Activated CD4-positive, alpha-beta memory T cell treated with anti-CD3 and anti-CD28 coated beads, Interleukin-2, amount 10 ng/mL, durations not matched to agents 7 days and 5 days (primary cell): ENCODE measurements at regions not wholly inside any gene's neighbourhood (a gene's known extent, or its start where the extent isn't known, plus 50 kb on each side); places are given as distances from the start of the nearest gene placed in this dataset.

ENCODE experiments used
- CTCF ChIA-PET: fragments of 350-600 bp; sonication (Branson Sonifier 250); formaldehyde crosslinking; loops from one replicate; lab custom pipeline; 2021; ENCODE audit warnings: antibody characterized with exemption, inconsistent platforms; lab: Charles Lee
- POLR2A ChIA-PET: fragments of 350-600 bp; sonication (Branson Sonifier 250); formaldehyde crosslinking; loops from one replicate; lab custom pipeline; 2021; ENCODE audit warnings: antibody characterized with exemption; lab: Charles Lee
- DNase-seq: peaks from one replicate; pipeline ENCODE4 v3.0.0-alpha.2; 2020
- H3K27ac Mint-ChIP-seq: one replicate; pipeline ENCODE4 v1.8.0; 2021; ENCODE audit warnings: mild to moderate bottlenecking, mixed read lengths
- H3K27me3 Mint-ChIP-seq: one replicate; pipeline ENCODE4 v1.8.0; 2021; ENCODE audit warnings: mixed read lengths
- H3K36me3 Mint-ChIP-seq: one replicate; pipeline ENCODE4 v1.8.0; 2021; ENCODE audit warnings: low read depth, mixed read lengths
- H3K4me1 Mint-ChIP-seq: one replicate; pipeline ENCODE4 v1.8.0; 2021; ENCODE audit warnings: mixed read lengths
- H3K4me3 Mint-ChIP-seq: one replicate; pipeline ENCODE4 v1.8.0; 2021; ENCODE audit warnings: mild to moderate bottlenecking, mixed read lengths
- H3K9me3 Mint-ChIP-seq: one replicate; pipeline ENCODE4 v1.8.0; 2021; ENCODE audit warnings: mixed read lengths

DNA sequence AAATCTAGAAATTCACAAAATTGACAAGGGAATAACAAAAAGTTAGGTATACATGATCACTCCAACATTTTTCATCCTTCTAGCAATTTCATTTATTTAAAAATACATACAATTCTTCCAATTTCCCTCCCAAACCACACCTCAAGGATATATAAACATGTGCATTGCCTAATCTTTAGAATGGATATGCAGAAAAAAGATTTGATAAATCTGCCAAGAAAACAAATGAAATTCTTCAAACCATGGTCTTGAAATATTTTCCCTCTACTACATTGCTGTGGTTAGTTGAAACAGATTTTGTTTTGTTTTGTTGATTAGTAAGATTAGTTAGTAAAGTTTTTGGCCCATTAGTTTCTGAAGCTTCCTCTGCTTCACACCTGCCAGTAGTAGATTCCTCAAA is 703.3 kb upstream of the CCDC179 start:
- Mint-ChIP-seq H3K27me3 (no peaks in the 10 kb centered on the region), H3K27ac (no peak overlapping the region), H3K36me3 (no peaks in the 10 kb centered on the region), H3K9me3 (peaks cover 7% of the 10 kb centered on the region), H3K4me3 (no peak overlapping the region), H3K4me1 (no peaks in the 10 kb centered on the region)
- ChIA-PET POLR2A (no interaction called here), CTCF (no interaction called here)
- no peak for DNase-seq

DNA sequence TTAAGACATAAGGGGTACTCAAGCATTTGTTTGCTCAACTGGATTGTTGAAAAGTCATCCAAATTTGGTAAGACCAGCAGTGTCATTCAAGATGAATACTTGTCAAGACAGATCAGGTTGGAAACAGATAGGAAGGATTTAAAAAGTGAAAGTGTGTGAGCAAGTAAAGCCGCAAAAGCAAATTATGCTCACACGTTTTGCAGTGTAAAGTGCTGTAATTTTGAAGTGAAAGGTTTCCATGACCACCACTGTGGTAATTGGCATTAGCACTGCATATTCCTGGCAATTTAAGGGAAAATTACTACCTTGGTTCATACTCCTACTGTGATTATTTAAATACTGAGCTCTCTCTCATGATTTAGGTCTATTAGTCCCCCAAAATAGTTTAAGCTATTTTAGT is 704.1 kb upstream of the CCDC179 start:
- ChIA-PET POLR2A (no interaction called here), CTCF (no interaction called here)
- Mint-ChIP-seq H3K4me3 (no peak overlapping the region), H3K4me1 (no peaks in the 10 kb centered on the region), H3K27me3 (no peaks in the 10 kb centered on the region), H3K27ac (no peak overlapping the region), H3K36me3 (no peaks in the 10 kb centered on the region), H3K9me3 (peaks cover 7% of the 10 kb centered on the region)
- DNase-seq, result no peak

DNA sequence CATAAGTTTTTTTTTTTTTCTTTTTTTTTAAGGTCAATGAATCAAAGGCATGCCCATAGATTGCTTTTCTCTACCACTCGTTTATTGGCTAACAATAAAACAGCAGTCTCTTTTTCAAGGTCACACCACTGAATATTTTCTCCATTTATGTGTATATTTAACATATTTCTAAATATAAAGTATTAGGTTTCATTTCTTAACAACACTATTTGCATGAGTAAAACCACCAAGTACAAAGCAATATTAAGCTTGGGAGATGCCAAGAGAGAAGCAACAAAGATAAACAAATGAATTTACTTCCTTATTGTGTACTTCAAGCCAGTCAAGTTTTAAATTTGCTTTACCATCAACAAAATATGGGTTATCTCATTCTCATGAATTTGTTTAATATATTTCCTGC is 708.9 kb upstream of the CCDC179 start:
- POLR2A ChIA-PET, result no interaction called here

DNA sequence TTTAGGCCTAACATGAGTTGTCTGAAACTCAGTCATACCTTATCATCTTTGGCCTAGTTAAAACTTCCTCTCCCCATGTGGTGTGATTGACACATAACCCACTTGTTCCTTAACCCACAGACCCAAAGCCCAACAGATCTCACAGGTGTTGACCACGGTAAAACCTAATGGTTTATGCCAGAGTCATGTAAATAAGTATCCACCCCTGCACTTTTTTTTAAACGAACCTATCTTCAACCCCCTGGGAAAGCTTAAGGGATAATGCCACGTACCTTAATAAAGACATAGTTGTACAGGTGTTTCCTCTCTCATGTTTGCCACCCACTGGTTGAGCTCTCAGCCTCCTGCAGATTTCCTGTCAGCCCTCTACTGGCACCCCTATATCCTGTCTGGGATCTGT is 709.3 kb upstream of the CCDC179 start:
- Mint-ChIP-seq H3K27ac (no peak overlapping the region), H3K4me1 (no peaks in the 10 kb centered on the region), H3K27me3 (no peaks in the 10 kb centered on the region), H3K4me3 (no peak overlapping the region), H3K36me3 (no peaks in the 10 kb centered on the region), H3K9me3 (peaks cover 5% of the 10 kb centered on the region)
- ChIA-PET CTCF (no interaction called here), POLR2A (no interaction called here)
- DNase-seq, result no peak

More for the DNA sequence above, 708.9 kb upstream of the CCDC179 start:
- no peaks in the 10 kb centered on the region for H3K4me1 Mint-ChIP-seq
- H3K27ac Mint-ChIP-seq, result no peak overlapping the region
- no peak for DNase-seq
- CTCF ChIA-PET, result no interaction called here
- H3K4me3 Mint-ChIP-seq, result no peak overlapping the region
- peaks cover 5% of the 10 kb centered on the region for H3K9me3 Mint-ChIP-seq
- no peaks in the 10 kb centered on the region for H3K36me3 Mint-ChIP-seq
- no peaks in the 10 kb centered on the region for H3K27me3 Mint-ChIP-seq

DNA sequence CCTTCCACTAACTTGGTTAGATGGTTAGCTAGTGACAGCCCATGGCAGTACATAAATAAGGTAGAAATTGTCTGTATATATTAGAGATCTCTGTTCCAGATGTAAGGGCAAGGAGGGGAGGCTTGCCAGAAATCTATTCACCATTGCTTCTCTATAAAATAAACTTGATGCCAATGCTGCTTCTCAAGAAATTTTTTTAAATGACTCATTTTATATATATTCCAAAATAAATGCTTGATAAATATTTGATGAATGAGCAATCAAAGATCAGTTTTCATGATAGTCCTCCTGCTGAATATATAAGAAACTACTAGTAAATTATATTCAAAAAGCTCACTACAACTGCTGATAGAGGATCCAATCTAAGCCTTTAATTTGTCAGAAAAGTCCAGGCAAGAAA is 710.6 kb upstream of the CCDC179 start:
- CTCF ChIA-PET, result no interaction called here

DNA sequence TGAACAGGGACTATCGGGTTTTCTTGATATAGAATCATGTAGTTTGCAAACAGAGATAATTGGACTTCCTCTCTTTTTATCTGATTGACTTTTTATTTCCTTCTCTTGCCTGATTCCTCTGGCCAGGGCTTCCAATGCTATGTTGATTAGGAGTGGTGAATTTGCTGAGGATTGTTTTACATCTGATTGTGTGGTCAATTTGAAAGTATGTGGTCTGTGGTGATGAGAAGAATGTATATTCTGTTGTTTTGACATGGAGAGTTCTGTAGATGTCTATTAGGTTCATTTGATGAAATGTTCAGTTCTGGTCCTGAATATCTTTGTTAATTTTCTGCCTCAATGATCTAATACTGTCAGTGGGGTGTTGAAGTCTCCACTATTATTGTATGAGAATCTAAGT is 713.2 kb upstream of the CCDC179 start:
- no peak for DNase-seq
- H3K27me3 Mint-ChIP-seq, result no peaks in the 10 kb centered on the region
- ChIA-PET POLR2A (no interaction called here), CTCF (no interaction called here)
- no peaks in the 10 kb centered on the region for H3K9me3 Mint-ChIP-seq
- H3K4me1 Mint-ChIP-seq, result no peaks in the 10 kb centered on the region
- no peak overlapping the region for H3K4me3 Mint-ChIP-seq
- no peaks in the 10 kb centered on the region for H3K36me3 Mint-ChIP-seq
- no peak overlapping the region for H3K27ac Mint-ChIP-seq

More for the DNA sequence above, 710.6 kb upstream of the CCDC179 start:
- POLR2A ChIA-PET, result no interaction called here
- Mint-ChIP-seq H3K4me1 (no peaks in the 10 kb centered on the region), H3K27ac (no peak overlapping the region), H3K36me3 (no peaks in the 10 kb centered on the region), H3K27me3 (no peaks in the 10 kb centered on the region), H3K4me3 (no peak overlapping the region), H3K9me3 (no peaks in the 10 kb centered on the region)
- DNase-seq, result no peak

DNA sequence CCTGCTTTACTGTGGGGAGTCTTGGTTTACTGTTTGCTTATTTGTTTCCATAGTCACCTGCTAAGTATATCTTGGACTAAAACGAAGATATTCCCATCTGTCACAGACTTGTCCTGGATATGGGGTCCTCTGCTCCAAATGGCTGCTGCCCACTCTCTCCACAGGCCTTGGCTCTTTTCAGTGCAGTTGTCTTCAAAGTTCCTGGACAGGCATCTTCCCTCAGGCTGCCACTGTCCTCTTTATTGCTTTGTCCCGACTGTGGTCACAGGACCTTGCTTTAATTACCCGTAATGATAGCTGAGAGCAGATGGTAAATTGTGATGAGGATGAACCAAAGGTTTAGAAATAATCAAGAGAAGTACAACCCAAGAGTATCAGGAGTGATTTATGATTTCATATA is 713.9 kb upstream of the CCDC179 start:
- Mint-ChIP-seq H3K36me3 (no peaks in the 10 kb centered on the region), H3K4me3 (no peak overlapping the region), H3K27me3 (no peaks in the 10 kb centered on the region), H3K9me3 (no peaks in the 10 kb centered on the region), H3K4me1 (no peaks in the 10 kb centered on the region), H3K27ac (no peak overlapping the region)
- POLR2A ChIA-PET, result no interaction called here
- CTCF ChIA-PET, result no interaction called here
- DNase-seq, result no peak

DNA sequence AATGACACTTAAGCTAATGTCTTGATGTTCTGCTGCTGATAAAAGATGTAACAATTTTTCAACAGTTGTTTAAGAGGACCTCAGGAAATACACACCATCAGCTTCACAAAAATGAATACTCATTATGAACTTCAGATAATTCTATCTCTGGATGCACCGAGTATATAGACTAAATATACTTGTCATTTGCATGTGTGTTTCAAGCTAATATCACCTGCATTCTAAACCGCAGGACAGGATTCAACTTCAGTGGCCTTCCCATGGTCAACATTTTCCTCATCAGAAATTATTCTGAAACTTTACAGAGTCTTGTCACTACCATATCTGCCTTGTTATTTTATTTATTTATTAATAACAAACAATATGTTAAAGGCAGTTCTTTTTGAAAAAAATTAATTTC is 717.0 kb upstream of the CCDC179 start:
- no peak for DNase-seq
- no peak overlapping the region for H3K27ac Mint-ChIP-seq
- no peaks in the 10 kb centered on the region for H3K9me3 Mint-ChIP-seq
- H3K36me3 Mint-ChIP-seq, result no peaks in the 10 kb centered on the region
- ChIA-PET POLR2A (no interaction called here), CTCF (no interaction called here)
- H3K4me3 Mint-ChIP-seq, result no peak overlapping the region
- no peaks in the 10 kb centered on the region for H3K27me3 Mint-ChIP-seq
- no peaks in the 10 kb centered on the region for H3K4me1 Mint-ChIP-seq

DNA sequence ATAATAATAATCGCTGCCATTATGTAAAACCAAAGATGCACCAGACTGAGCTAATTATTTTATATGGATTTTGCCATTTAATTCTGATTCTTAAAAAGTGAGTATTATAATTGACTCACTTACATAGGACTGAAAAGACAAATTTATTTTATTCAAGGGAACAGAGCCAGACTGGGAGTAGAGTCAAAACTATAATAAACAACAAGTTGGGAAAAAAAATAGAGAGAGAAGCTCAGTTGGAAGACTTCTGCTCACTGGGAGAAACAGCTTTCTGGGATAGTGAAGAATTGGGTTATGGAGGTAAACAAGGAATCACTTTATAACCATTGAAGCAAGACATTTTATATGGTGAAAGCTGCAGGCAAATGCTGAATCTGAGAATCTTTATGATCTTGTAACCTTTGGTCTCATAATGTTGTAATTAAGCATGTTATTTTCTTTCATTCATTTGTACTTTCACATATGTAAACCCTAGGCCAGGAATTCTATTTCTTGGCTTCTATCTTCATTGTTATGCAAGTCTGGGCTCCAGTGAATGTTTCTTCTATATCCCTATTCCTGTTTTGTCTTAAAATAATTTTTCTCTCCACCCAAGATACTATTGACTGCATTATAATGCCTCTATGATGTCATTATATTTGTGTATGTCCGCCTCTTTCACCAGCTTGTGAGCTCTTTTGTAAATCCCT is 725.3 kb upstream of the CCDC179 start:
- Mint-ChIP-seq H3K4me1 (no peaks in the 10 kb centered on the region), H3K36me3 (no peaks in the 10 kb centered on the region), H3K27me3 (no peaks in the 10 kb centered on the region), H3K27ac (no peak overlapping the region), H3K4me3 (no peak overlapping the region), H3K9me3 (peaks cover 2% of the 10 kb centered on the region)
- CTCF ChIA-PET, result no interaction called here
- POLR2A ChIA-PET, result no interaction called here
- DNase-seq, result no peak

DNA sequence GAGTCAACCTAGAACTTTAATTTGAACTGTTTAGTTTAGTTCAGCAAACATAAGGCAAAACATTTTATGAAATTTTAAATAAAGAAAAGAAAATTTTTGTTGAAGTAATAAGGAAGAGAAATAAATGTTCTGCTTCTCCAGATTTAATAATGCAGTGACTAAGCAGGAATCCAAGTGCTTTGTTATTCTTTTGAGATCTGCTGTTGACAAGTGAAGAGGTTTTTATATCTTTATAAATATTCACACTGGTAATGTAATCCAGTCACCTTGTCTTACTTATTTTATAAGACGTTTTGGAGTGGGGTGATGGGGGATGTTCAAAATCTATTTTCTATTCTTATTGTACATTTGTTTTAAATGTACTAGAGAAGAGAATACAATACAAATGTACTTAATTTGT is 725.9 kb upstream of the CCDC179 start:
- peaks cover 6% of the 10 kb centered on the region for H3K9me3 Mint-ChIP-seq
- H3K27me3 Mint-ChIP-seq, result no peaks in the 10 kb centered on the region
- POLR2A ChIA-PET, result no interaction called here
- no peak for DNase-seq
- no peaks in the 10 kb centered on the region for H3K36me3 Mint-ChIP-seq
- H3K4me1 Mint-ChIP-seq, result no peaks in the 10 kb centered on the region
- no peak overlapping the region for H3K27ac Mint-ChIP-seq
- no peak overlapping the region for H3K4me3 Mint-ChIP-seq
- CTCF ChIA-PET, result no interaction called here

DNA sequence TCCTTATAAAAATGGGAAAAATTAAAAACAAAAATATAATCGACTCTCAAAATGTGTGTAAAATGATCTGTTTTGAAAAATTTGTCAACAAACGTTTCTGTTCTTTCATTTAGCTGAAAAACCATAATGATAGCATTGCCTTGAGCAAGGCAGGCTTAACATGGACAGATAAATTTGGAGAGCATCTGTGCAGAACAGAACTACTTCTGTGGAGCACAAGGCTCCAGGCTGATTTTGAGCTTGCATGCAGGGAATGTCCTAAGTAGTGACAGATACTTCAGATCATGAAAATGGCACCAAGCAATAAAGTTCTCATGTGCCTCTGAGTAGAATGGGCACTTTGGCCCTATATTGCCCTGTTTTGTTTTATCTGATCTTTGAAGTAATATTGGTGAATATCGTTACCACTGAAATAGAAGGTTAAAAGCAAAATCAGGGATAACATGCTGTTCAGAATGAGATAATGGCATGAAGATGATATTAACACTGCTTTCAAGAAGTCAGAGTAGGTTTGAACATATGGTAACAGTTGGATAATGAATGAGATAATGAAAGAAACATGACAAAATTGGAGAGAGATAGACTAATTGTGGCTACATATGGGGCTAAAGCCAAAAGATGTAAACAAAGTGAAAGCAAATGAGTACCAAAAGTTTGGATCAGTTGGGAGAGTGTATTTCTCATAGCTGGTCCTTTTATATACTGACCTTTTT is 730.5 kb upstream of the CCDC179 start:
- Mint-ChIP-seq H3K27me3 (no peaks in the 10 kb centered on the region), H3K36me3 (no peaks in the 10 kb centered on the region), H3K4me3 (no peak overlapping the region), H3K9me3 (peaks cover 9% of the 10 kb centered on the region), H3K4me1 (no peaks in the 10 kb centered on the region), H3K27ac (no peak overlapping the region)
- ChIA-PET CTCF (no interaction called here), POLR2A (no interaction called here)
- DNase-seq, result no peak

DNA sequence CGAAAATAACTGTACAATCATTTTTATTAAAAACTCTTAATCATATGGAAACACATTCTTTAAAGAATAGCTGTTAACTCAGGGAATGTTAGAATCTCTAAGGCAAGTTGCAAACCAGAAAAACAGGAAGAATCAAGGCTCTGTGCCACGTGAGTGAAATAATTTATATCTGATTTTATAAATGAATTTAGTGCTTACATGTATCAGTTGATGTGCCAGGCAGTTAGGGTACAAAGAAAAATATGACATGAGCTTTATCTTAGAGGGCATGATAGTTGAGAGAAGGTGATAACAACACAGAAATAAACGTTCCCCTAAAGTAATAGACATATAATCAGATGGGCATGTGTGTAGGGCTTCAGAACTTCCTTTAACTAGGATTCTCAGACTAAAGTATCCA is 734.5 kb upstream of the CCDC179 start:
- ChIA-PET POLR2A (no interaction called here), CTCF (no interaction called here)
- H3K4me1 Mint-ChIP-seq, result no peaks in the 10 kb centered on the region
- peaks cover 12% of the 10 kb centered on the region for H3K9me3 Mint-ChIP-seq
- no peaks in the 10 kb centered on the region for H3K36me3 Mint-ChIP-seq
- H3K27ac Mint-ChIP-seq, result no peak overlapping the region
- no peak for DNase-seq
- no peaks in the 10 kb centered on the region for H3K27me3 Mint-ChIP-seq
- H3K4me3 Mint-ChIP-seq, result no peak overlapping the region

DNA sequence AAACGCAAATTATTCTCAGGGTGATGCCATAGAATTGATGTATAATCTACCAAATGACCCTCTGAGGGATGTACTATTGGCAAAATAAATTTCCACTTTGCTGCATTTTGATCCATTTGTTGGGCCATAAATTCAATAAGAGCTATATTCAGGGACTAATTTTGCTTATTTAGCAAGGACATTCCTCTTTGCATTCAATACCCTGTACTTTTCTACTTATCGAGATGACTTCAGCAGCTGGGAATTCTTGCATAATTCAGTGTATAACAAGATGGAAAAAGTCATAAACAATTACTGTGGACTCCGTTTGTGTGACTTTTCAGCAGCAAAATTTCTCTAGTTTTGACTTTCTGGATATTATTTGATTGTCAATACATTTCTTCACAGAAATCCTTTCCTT is 744.7 kb upstream of the CCDC179 start:
- Mint-ChIP-seq H3K36me3 (no peaks in the 10 kb centered on the region), H3K4me1 (no peaks in the 10 kb centered on the region), H3K4me3 (no peak overlapping the region), H3K27me3 (no peaks in the 10 kb centered on the region), H3K27ac (no peak overlapping the region), H3K9me3 (peaks cover 14% of the 10 kb centered on the region)
- ChIA-PET CTCF (no interaction called here), POLR2A (no interaction called here)
- DNase-seq, result no peak

DNA sequence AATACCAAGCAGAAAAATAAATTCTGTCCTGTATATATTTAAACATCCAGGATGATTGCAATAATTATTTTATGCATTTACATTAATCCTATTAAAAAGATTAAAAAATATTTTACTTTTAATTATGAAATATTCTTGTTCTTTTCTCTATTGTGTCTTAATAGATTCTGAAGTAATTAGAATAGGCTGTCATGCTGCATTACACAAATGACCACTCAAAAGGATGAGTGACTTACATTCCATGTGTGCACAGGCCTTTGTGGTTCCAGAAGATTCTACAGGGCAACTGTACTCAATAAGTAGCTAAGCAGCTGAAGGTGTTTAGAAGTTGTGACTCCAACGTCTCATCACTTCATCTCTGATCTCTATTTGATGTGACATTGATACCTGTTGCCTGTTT is 745.9 kb upstream of the CCDC179 start:
- Mint-ChIP-seq H3K27ac (no peak overlapping the region), H3K27me3 (no peaks in the 10 kb centered on the region), H3K9me3 (peaks cover 9% of the 10 kb centered on the region), H3K36me3 (no peaks in the 10 kb centered on the region), H3K4me3 (no peak overlapping the region), H3K4me1 (no peaks in the 10 kb centered on the region)
- ChIA-PET POLR2A (no interaction called here), CTCF (no interaction called here)
- no peak for DNase-seq
